NCI-H460 (cell line): ENCODE measurements at regions not wholly inside any gene's neighbourhood (a gene's known extent, or its start where the extent isn't known, plus 50 kb on each side); places are given as distances from the start of the nearest gene placed in this dataset.
"Not testable (repeated sequence)": the region's sequence is repeated elsewhere in the genome, so short reads cannot be mapped to it uniquely, and the experiment has no call there.

Source experiments
- DNase-seq: peaks from one replicate; pipeline ENCODE4 v3.0.0-alpha.2; 2016; ENCODE audit warnings: low read depth; ENCODE audit errors: extremely low read depth

- DNase-seq = no peak
These were observed 218.1 kb upstream of the FAM78B start for GRCh38 chr1:166384948-166385347.

- no peak for DNase-seq
These were observed 223.7 kb upstream of the FAM78B start for GRCh38 chr1:166390366-166391033.

- DNase-seq = peak; percentile 81
These were observed 224.7 kb upstream of the FAM78B start for GRCh38 chr1:166391279-166392066.

GRCh38 chr1:166395729-166396128 is 228.9 kb upstream of the FAM78B start:
- DNase-seq = no peak

GRCh38 chr1:166409253-166410082 is 242.7 kb upstream of the FAM78B start:
- DNase-seq = not testable (repeated sequence)

- no peak for DNase-seq
These were observed 243.2 kb upstream of the FAM78B start for GRCh38 chr1:166410083-166410385.

- DNase-seq = not testable (repeated sequence)
These were observed 250.0 kb upstream of the FAM78B start for GRCh38 chr1:166416831-166417230.

GRCh38 chr1:166418344-166418933 is 251.6 kb upstream of the FAM78B start:
- DNase-seq = no peak

- not testable (repeated sequence) for DNase-seq
These were observed 255.8 kb upstream of the FAM78B start for GRCh38 chr1:166422586-166422985.

- no peak for DNase-seq
These were observed 265.9 kb upstream of the FAM78B start for GRCh38 chr1:166432655-166433054.

- DNase-seq = peak; percentile 67
These were observed 266.9 kb upstream of the FAM78B start for GRCh38 chr1:166433404-166434304.

GRCh38 chr1:166457700-166458099 is 290.9 kb upstream of the FAM78B start:
- DNase-seq = no peak

GRCh38 chr1:166464333-166464732 is 297.5 kb upstream of the FAM78B start:
- no peak for DNase-seq

GRCh38 chr1:166470014-166470413 is 303.2 kb upstream of the FAM78B start:
- DNase-seq = no peak

GRCh38 chr1:166470441-166470840 is 303.6 kb upstream of the FAM78B start:
- DNase-seq = no peak

- no peak for DNase-seq
These were observed 304.6 kb upstream of the FAM78B start for GRCh38 chr1:166471359-166471758.

- DNase-seq = peak; percentile 48
These were observed 312.3 kb upstream of the FAM78B start for GRCh38 chr1:166479052-166479631.

GRCh38 chr1:166484471-166484870 is 317.7 kb upstream of the FAM78B start:
- no peak for DNase-seq

GRCh38 chr1:166484871-166485270 is 318.1 kb upstream of the FAM78B start:
- no peak for DNase-seq

- no peak for DNase-seq
These were observed 318.8 kb upstream of the FAM78B start for GRCh38 chr1:166485620-166486019.
